HG03095 (cell line): ENCODE measurements at regions not wholly inside any gene's neighbourhood (a gene's known extent, or its start where the extent isn't known, plus 50 kb on each side); places are given as distances from the start of the nearest gene placed in this dataset.

Source experiments
- ATAC-seq: cut with Tn5 transposase; IDR thresholded peaks from one replicate; pipeline ENCODE4 v1.9.1; 2021; ENCODE audit warnings: moderate library complexity; ENCODE audit not compliant: unreplicated experiment

GRCh38 chr10:123449234-123449962 lies 216.8 kb upstream of the GPR26 start:
- no peak for ATAC-seq

GRCh38 chr10:123450956-123451605 lies 215.1 kb upstream of the GPR26 start:
- no peak for ATAC-seq

- no peak for ATAC-seq
Observed at GRCh38 chr10:123451618-123452245, 214.4 kb upstream of the GPR26 start.

- ATAC-seq, result no peak
Observed at GRCh38 chr10:123454987-123455386, 211.2 kb upstream of the GPR26 start.

GRCh38 chr10:123455861-123456260 lies 210.3 kb upstream of the GPR26 start:
- ATAC-seq, result no peak

GRCh38 chr10:123458933-123459332 lies 207.2 kb upstream of the GPR26 start:
- ATAC-seq, result no peak

GRCh38 chr10:123459371-123460091 lies 206.6 kb upstream of the GPR26 start:
- ATAC-seq, result no peak

GRCh38 chr10:123462246-123462645 lies 203.9 kb upstream of the GPR26 start:
- no peak for ATAC-seq

GRCh38 chr10:123462756-123463155 lies 203.4 kb upstream of the GPR26 start:
- no peak for ATAC-seq

GRCh38 chr10:123463181-123463580 lies 203.0 kb upstream of the GPR26 start:
- no peak for ATAC-seq

GRCh38 chr10:123463698-123464097 lies 202.5 kb upstream of the GPR26 start:
- ATAC-seq, result no peak

- no peak for ATAC-seq
Observed at GRCh38 chr10:123464430-123465323, 201.5 kb upstream of the GPR26 start.

GRCh38 chr10:123470336-123470921 lies 195.7 kb upstream of the GPR26 start:
- ATAC-seq, result no peak

GRCh38 chr10:123471811-123472210 lies 194.3 kb upstream of the GPR26 start:
- ATAC-seq, result no peak

GRCh38 chr10:123472606-123473005 lies 193.5 kb upstream of the GPR26 start:
- ATAC-seq, result no peak

GRCh38 chr10:123474700-123475099 lies 191.5 kb upstream of the GPR26 start:
- no peak for ATAC-seq

- no peak for ATAC-seq
Observed at GRCh38 chr10:123475466-123475865, 190.7 kb upstream of the GPR26 start.

GRCh38 chr10:123478116-123478515 lies 188.0 kb upstream of the GPR26 start:
- no peak for ATAC-seq

- no peak for ATAC-seq
Observed at GRCh38 chr10:123479640-123480039, 186.5 kb upstream of the GPR26 start.

GRCh38 chr10:123480344-123480743 lies 185.8 kb upstream of the GPR26 start:
- ATAC-seq, result no peak
